ENCODE measurements at regions not wholly inside any gene's neighbourhood (a gene's known extent, or its start where the extent isn't known, plus 50 kb on each side); places are given as distances from the start of the nearest gene placed in this dataset.

GRCh38 chr15:47870956-47871625 is 153.8 kb downstream of the SEMA6D start:
- Histone ChIP-seq H3K4me1 (ENCODE audit: low read depth) (peaks cover 14% of the 10 kb centered on the region), H3K36me3 (no peaks in the 10 kb centered on the region), H3K27me3 (no peaks in the 10 kb centered on the region), H3K27ac (no peak overlapping the region), H3K4me3 (no peak overlapping the region), H3K9me3 (ENCODE audit: low read depth) (no peaks in the 10 kb centered on the region)
- TF ChIP-seq CTCF (IDR thresholded peaks at IDR 0.05; ENCODE audit: low read depth, low read length), result no peak
- DNase-seq (ENCODE audit: low read depth in 1 of 2, low spot score in 1 of 2), result peak in 1 of 2 donors; percentile 52

GRCh38 chr15:47872208-47872607 is 154.9 kb downstream of the SEMA6D start:
- Histone ChIP-seq H3K36me3 (no peaks in the 10 kb centered on the region), H3K4me3 (no peak overlapping the region), H3K4me1 (ENCODE audit: low read depth) (peaks cover 14% of the 10 kb centered on the region), H3K27me3 (no peaks in the 10 kb centered on the region), H3K27ac (peak overlapping the region; percentile 68), H3K9me3 (ENCODE audit: low read depth) (no peaks in the 10 kb centered on the region)
- DNase-seq (ENCODE audit: low read depth in 1 of 2, low spot score in 1 of 2), result no peak
- TF ChIP-seq CTCF (IDR thresholded peaks at IDR 0.05; ENCODE audit: low read depth, low read length), result no peak

GRCh38 chr15:47872869-47873432 is 155.6 kb downstream of the SEMA6D start:
- H3K36me3 ChIP-seq, result no peaks in the 10 kb centered on the region
- H3K27me3 ChIP-seq, result no peaks in the 10 kb centered on the region
- H3K4me3 ChIP-seq, result no peak overlapping the region
- peak overlapping the region; percentile 68 for H3K27ac ChIP-seq
- no peaks in the 10 kb centered on the region for H3K9me3 ChIP-seq (ENCODE audit: low read depth)
- H3K4me1 ChIP-seq (ENCODE audit: low read depth), result peaks cover 14% of the 10 kb centered on the region
- no peak for TF ChIP-seq CTCF (IDR thresholded peaks at IDR 0.05; ENCODE audit: low read depth, low read length)
- peak; percentile 13 to 45 for DNase-seq (ENCODE audit: low read depth in 1 of 2, low spot score in 1 of 2)

GRCh38 chr15:47876986-47877385 is 159.7 kb downstream of the SEMA6D start:
- no peak for DNase-seq (ENCODE audit: low read depth in 1 of 2, low spot score in 1 of 2)
- Histone ChIP-seq H3K9me3 (ENCODE audit: low read depth) (no peaks in the 10 kb centered on the region), H3K27me3 (no peaks in the 10 kb centered on the region), H3K4me3 (no peak overlapping the region), H3K36me3 (no peaks in the 10 kb centered on the region), H3K27ac (no peak overlapping the region), H3K4me1 (ENCODE audit: low read depth) (peaks cover 14% of the 10 kb centered on the region)
- TF ChIP-seq CTCF (IDR thresholded peaks at IDR 0.05; ENCODE audit: low read depth, low read length), result no peak

- Histone ChIP-seq H3K9me3 (ENCODE audit: low read depth) (no peaks in the 10 kb centered on the region), H3K4me3 (no peak overlapping the region), H3K27ac (no peak overlapping the region), H3K4me1 (ENCODE audit: low read depth) (peaks cover 9% of the 10 kb centered on the region), H3K36me3 (no peaks in the 10 kb centered on the region), H3K27me3 (no peaks in the 10 kb centered on the region)
- no peak for TF ChIP-seq CTCF (IDR thresholded peaks at IDR 0.05; ENCODE audit: low read depth, low read length)
- DNase-seq (ENCODE audit: low read depth in 1 of 2, low spot score in 1 of 2), result no peak
Observed at GRCh38 chr15:47877836-47878235, 160.5 kb downstream of the SEMA6D start.
